HG03378 (cell line): ENCODE measurements at regions not wholly inside any gene's neighbourhood (a gene's known extent, or its start where the extent isn't known, plus 50 kb on each side); places are given as distances from the start of the nearest gene placed in this dataset.

ENCODE experiments used
- ATAC-seq: cut with Tn5 transposase; IDR thresholded peaks from one replicate; pipeline ENCODE4 v1.9.1; 2021; ENCODE audit warnings: mild to moderate bottlenecking, moderate library complexity; ENCODE audit not compliant: unreplicated experiment

DNA sequence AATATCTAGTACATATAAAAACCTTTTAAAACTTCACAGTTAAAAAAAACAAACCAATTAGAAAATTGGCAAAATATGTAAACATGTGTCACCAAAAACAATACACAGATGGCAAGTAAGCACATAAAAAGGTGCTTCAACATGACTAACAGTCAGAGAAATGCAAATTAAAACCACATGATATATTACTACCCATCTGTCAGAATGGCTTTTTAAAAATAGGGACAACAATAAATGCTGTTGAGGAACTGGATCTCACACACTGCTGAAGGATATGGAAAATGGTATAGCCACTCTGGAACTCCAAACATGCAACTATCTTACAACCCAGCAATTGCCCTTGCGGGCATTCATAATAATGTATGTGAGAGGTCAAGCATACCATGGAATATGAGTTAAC, 1153.6 kb downstream of the FLRT2 start:
- ATAC-seq = no peak

DNA sequence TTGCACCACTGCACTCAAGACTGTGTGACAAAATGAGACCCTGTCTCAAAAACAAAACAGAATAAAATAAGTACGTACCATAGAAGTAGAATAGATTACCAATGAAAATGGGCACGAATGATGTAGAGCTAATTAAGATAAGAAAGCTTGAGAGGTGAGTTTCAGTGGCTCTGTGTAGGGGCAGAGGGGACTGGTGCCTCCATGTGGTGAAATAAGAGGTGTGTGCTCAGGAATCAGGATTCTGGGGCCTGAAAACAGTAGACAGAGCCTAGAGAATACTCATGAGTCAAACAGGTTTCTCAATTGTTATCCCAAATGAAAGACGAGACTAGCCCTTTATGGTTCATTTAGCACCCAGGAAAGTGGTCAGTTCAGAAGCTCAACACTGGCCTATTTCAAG, 1145.1 kb downstream of the FLRT2 start:
- ATAC-seq = no peak

DNA sequence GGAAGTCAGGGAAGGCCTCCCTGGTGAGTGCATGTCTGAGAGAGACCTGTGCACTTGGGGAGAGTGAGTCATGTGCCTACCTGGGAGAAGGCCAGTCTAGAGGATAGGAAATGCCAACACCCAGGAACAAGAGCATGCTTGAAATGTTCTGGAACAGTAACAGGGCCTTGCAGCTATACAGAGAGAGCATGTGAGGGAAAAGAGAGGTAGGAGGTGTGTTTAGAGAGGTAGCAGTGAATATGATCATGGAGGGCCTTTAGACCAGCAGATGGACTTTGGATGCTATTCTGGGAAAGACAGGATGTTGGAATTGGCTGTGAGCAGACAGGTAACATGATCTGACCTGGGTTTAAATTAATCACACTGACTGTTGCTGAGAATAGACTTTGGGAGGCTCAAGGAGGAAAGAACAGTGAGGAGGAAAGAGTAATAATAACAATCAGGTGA, 1143.6 kb downstream of the FLRT2 start:
- ATAC-seq = no peak

DNA sequence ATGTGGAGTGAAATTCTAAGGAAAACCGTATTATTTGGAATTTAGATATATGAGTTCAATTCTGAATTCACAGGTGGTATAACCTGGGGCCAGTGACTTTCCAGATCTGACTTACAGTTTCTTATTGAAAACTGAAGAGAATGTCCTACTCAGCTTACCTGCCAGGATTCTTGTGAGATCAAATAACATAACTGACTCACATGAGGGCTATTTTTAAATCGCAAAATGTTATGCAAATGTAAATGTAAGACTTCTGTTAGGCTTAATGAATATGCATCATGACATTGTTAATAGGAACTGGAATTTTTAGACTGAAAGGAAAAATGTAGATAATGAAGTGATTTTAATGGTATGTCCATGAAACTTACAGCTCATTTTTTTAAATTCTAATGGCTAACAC, 1142.1 kb downstream of the FLRT2 start:
- no peak for ATAC-seq

DNA sequence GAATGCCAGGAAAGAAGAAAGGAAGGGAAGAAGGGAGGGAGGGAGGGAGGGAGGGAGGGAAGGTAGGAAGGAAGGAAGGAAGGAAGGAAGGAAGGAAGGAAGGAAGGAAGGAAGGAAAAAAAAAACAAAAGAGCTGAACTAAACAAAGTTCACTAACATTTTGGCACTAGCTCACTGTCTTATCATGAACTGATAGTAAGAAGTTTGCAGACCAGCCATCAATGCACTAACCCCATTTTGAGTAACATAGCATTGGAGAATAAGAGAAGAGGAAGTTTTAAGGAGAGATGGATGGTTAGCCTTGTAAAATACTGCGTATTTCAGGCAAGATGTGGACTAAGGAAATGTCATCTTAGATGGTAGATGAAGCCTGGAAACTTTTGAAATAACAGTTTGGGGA, 1136.0 kb downstream of the FLRT2 start:
- no peak for ATAC-seq

DNA sequence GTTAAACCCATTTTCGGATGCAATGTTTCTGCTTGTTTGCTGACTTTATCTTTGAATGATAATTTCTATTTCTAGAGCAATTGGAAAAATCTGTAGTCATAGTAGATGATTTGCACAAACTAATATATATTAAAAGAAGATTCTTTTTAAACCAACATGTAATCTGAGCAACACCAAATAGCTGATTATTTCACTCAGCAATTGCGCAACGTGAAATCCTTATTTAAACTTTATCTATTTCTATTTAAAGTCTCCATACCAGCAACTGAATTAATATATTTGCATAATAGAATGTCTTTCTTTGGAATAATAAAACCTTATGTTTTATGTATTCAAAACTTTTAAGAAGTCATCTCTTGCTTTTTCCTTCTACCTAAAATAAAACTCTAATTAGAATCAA, 1132.4 kb downstream of the FLRT2 start:
- no peak for ATAC-seq

DNA sequence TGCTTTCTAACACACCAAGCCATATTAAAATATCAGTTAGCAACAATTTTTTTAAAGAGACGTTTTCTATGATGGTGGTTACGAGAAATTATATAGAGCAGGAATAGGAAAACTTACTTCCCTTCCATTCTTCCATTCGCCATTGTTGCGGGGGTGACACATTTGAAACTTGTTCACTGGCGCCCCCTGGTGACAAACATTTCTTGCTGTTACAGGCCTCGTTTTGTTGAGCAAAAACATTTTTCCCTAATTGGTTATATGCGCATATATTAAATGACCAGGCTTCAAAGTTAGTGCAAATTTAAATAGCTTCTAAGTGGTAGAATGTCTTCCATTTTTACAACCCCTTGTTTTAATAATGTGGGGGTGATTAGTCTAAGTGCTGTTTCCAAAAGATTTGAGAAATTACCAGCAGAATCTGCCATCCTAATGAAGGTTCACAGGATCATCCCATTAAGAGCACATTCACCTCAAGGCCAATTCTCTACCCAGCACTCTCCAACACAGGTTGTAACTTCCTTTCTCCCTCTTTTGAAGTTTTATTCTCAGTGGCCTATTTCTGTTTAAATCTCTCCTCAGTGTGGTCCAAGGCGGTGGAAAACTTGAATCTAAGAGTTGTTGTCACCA, 1124.7 kb downstream of the FLRT2 start:
- no peak for ATAC-seq

DNA sequence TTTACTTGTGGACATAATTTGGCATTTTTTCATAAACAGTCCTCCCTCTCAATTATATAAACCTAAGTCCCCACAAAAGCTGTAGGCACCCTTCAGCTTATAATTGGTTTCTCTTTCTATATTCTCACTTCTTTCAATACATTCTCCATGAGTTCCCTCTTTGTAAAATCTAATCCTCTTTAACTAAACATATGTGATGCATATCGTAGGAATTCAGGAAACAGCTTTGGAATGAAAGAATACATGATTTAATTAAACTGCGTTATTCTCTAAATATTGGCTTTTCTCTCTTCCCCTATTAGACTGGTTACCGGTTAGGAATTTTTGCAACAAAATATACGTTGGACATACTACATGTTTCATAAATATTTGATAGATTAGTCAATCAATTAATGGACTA, 1122.6 kb downstream of the FLRT2 start:
- no peak for ATAC-seq

DNA sequence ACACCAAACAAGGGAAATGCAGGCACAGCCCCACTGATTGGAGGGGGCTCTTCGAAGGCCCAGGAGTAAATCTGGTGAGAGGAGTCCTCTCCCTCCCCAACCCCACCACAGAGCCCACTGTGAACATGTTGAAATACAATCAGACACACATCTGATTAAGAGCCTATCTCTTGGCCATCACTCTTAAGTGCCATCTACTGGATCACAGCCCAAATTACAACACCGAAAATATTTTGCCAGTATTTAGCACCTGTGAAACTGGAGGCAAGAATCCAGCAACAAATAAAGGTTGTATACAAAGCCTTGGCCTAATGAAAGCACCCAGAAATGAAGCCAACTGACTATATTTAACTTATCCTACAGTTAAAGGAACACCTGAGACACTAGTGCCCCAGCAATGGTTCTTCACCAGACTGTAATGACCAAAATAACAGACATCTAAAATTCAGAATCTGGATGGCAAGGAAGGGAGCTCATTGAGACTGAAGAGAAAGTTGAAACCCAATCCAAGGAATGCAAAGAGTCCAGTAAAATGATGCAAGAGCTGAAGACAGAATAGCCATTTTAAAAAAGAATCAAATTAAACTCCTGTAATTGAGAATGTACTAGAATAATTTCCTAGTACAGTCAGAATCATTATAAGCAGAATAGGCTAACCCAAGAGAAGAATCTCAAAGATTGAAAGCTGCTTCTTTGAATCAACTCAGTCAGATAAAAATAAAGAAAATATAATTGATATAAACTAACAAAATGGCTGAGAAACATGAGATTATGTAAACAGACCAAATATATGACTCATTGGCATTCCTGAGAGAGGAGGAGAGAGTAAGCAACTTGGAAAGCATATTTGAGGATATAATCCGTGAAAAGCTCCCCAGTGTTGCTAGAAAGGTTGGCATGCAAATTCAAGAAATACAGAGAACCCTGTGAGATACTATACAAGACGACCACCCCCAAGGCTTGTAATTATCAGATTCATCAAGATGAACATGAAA, 1117.0 kb downstream of the FLRT2 start:
- ATAC-seq = no peak

DNA sequence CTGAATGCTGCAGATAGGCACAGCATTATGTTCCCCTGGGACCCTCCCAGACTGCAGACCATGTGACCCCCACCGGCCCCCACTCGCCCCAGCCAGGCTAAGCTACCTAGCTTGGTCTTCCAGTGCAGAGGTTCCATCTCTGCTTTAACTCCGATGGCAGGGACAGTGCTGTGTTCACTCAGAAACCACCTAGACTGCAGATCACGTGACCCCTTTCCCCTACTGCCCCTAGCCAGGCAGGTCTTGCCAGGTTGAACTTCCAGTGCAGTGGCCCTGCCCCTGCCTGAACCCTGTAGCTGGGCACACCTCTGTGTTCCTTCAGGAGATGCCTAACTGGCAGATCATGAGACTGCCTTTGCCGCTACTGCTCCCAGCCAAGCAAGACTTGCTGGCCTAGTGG, 1116.2 kb downstream of the FLRT2 start:
- no peak for ATAC-seq

DNA sequence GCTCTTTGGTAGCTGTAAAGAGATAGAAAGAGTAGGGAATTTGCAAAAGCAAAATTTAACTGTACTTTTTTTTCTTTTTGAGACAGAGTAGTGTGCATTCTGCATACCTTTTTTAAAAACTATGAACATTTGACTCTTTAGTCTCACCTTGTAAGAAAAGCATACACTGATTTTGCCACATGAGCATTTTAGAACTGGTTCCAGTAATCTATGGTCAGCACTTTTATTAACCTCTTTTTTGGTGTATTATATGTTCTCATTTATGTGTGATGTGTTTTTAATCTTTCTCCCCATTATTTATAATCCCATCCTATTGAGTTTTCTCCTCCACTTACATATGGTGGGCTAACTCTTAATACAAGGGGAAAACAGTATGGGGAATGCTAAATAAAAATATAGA, 1111.4 kb downstream of the FLRT2 start:
- no peak for ATAC-seq

DNA sequence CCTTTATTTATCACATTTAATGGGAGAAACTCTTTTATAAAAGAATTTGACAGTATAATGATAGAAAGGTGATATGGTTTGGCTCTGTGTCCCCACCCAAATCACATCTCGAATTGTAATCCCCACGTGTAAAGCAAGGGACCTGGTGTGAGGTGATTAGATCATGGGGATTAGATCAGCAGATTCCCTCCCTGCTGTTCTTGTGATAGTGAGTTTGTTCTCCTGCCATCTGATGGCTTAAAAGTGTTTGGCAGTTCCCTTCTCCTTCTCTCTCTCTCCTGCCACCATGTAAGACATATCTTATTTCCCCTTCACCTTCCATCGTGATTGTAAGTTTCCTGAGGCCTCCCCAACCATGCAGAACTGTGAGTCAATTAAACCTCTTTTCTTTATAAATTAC, 1110.3 kb downstream of the FLRT2 start:
- no peak for ATAC-seq

DNA sequence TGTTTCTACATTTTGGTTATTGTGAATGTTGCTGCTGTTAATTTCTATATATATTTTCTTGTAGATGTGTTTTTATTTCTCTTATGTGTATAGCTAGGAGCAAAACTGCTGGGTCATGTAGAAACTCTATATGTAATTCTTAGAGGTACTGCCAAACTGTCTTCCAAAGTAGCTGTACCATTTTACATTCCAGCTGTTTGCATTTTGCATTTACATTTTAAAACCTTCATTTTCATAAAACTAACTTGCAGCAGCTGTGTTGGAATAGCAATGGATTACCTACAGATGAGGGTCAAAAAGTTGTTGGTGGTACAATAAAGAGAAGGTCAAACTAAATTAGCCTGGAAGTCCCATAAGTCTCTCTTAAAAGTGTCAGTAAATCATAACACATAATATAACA, 1109.7 kb downstream of the FLRT2 start:
- ATAC-seq = no peak

DNA sequence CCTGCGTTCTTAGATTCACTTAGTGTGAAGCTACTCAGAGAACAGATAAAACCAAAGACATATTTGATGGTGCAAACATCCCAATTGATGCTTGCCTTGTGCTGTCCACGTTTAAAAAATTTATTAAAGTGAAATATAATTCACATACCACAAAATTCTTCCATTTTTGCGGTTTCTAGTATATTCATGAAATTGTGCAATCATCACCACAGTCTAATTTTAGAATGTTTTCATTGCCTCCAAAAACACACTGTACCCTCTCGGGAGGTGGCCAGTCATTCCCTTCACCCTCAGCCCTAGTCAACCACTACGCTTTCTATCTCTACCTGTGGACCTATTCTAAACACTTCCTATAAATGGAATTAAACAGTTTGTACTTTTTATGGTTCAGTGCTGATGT, 1109.2 kb downstream of the FLRT2 start:
- ATAC-seq = no peak

DNA sequence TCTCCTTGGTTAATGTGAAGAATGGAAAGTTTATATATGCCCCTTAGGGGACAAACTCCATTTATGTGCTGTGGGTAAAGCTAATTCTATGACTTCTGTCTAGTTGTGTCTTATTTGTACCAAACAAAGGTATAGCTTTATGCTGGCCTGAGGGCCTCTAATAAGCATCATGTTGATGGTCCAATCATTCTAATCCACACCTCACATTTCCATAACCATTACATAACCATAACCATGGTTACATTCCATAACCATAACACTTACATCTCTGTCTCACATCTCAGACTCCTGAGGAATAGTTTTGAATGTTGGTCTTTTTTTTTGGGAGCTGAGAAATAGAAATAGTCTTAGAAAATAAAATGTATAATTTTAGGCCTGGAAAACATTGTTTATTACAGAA, 1097.1 kb downstream of the FLRT2 start:
- ATAC-seq = no peak

DNA sequence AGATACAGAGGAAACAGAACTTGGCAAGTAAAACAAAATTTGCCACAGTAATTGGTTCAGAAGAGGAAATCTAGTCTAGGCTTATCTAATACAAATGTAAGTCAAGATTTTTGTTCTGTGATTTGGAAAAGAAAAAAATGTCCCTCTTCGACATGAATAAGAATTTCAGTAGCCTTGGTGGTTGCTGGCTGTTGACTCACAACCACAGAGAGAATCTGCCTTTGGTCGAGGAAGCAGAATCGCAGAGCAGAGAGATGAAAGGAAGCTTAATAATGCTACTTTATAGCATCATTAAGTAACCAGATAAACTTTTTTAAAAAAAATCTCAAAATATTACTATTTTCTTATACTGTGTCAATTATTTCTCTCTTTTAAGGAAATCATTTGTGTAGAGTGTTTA, 1096.6 kb downstream of the FLRT2 start:
- no peak for ATAC-seq

DNA sequence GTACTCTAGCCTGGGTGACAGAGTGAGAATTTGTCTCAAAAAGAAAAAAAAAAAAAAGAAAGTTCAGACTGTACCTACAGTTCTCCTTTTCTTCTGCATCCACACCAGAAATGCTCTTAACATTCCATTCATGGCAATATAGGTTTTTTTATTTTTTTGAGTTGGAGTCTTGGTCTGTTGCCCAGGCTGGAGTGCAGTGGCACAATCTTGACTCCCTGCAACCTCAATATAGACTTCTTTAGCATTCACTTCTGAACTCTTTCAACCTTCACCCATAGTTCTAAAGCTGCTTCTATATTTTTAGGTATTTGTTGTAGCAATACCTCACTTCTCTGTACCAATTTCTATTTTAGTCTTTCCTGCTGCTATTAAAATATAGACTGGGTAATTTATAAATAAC, 1095.7 kb downstream of the FLRT2 start:
- no peak for ATAC-seq

DNA sequence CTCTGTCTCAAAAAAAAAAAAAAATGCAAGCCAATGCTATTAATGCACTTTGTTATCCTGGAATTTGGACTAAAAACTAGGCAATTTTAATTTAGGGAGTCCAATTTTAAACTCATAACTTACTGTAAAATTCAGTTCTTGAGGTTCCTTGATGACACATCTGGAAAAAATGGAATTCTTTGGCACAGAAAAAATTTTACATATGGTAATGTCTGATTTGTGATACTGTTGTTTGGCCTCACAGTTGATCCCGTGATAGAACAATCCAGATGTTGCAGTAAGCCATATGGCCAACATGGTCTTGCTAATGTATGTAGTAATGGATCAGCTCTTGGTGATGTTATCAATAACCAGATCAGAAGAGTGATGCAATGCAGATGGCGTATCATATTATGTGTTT, 1089.8 kb downstream of the FLRT2 start:
- ATAC-seq = no peak

DNA sequence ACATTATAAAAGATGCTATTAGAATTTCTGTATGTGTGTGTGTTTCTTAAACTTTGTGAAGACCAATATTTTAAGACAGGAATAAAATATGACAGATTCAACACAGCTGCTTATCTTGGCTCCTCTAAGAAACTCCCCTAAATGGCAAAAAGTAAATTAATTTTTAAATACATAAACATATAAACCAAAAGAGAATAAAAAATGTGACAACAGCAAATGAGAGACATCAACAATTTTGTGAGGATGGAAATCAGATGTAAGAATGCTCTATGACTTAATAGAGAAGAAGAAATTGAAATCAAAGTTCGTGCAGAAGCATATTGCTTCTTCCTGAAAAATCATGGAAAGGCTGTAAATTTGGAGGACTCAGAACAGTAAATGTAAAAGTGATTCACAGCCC, 1083.8 kb downstream of the FLRT2 start:
- ATAC-seq = no peak

DNA sequence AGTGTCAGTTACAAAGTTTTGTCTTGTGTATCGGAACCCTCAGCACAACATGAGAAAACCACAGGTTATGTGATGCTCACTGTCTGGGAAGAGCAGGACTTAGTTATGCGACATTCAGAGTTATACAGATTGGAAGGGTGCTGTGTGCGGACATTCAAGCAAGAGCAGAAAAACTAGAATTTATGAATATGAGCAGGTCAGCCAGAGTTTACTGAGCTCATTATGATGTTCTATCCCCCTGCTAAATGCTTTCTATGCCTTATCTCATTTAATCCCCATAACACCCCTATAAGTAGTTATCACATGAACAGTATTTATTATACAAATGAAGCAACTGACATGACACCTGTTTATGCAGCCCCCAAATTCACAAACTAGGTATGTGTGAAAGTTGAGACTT, 1083.2 kb downstream of the FLRT2 start:
- ATAC-seq = no peak

DNA sequence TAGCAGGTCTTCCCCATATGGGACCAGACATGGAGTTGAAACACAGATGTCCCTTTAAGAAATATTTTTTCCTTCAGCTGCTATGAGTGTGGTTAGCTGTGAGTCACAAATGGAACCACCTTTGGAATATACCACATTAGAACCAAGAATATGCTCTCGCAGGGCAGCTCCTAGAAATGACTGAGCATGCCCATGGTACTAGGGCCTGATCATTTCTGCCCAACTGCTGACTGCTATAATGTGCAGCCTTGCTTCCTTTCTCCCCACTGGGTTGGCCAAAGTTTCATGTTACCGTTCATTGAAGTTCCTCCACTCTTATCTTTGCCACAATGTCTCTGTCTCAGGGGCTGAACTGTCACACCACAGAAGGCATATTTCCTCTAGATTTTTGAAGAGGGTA, 1074.6 kb downstream of the FLRT2 start:
- ATAC-seq = no peak

DNA sequence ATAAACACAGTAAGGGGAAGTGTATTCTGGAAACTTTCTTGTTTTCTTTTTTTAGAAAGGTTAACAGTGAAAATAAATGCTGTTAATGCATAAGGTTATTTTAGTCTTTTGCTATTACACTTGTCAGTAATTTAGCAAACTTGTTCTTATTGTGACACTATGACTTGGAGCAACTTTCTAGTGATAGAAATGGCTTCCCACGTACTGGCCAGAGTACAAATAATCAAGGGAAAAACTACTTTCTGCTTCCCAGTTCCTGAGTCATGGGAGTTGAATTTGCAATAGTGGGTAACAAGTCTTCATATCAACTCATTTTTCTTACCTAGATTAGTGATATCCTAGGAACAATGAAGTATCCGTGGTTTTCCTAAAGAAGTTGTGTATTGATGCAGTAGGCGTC, 1072.3 kb downstream of the FLRT2 start:
- ATAC-seq = no peak
